Sigmoid colon (tissue), 4 donors: ENCODE measurements at regions not wholly inside any gene's neighbourhood (a gene's known extent, or its start where the extent isn't known, plus 50 kb on each side); places are given as distances from the start of the nearest gene placed in this dataset.

Experiments
- CTCF ChIP-seq, 4 experiments: fragments of 450-650 bp in 3 of 4; fragments of 200-600 bp in 1 of 4; IDR thresholded peaks; one replicate each; pipeline ENCODE4 v1.5.1; 2016 to 2019; ENCODE audit warnings: antibody characterized with exemption in 4 of 4, mild to moderate bottlenecking in 3 of 4, moderate library complexity in 2 of 4
- POLR2A ChIP-seq, 2 donors: fragments of 450-650 bp; IDR thresholded peaks; one replicate each; pipeline ENCODE4 v1.6.1; 2016; ENCODE audit warnings: antibody characterized with exemption in 2 of 2, mild to moderate bottlenecking in 2 of 2, moderate library complexity in 2 of 2
- POLR2AphosphoS5 ChIP-seq, 4 donors: sonication (generic); formaldehyde crosslinking; IDR thresholded peaks; one replicate each; pipeline ENCODE4 v1.6.1; 2017; ENCODE audit warnings: antibody characterized with exemption in 4 of 4

- TF ChIP-seq CTCF (IDR thresholded peaks at IDR 0.05), result no peak
- TF ChIP-seq POLR2A (IDR thresholded peaks at IDR 0.05), result no peak
- TF ChIP-seq POLR2AphosphoS5 (IDR thresholded peaks at IDR 0.05), result no peak
These were observed 94.2 kb downstream of the MTPAP start for GRCh38 chr10:30254926-30255325.
